OCI-LY1 (cell line): ENCODE measurements at regions not wholly inside any gene's neighbourhood (a gene's known extent, or its start where the extent isn't known, plus 50 kb on each side); places are given as distances from the start of the nearest gene placed in this dataset.

ENCODE experiments used
- H2AFZ ChIP-seq: fragments of 200-600 bp; sonication (generic), shearing (Covaris generic); 2 replicates; pipeline ENCODE4 v1.6.0; 2014; ENCODE audit warnings: antibody characterized with exemption, mild to moderate bottlenecking, low read length
- H3F3A ChIP-seq: fragments of 200-600 bp; sonication (generic), shearing (Covaris generic); 2 replicates; pipeline ENCODE4 v1.6.0; 2014; ENCODE audit warnings: mild to moderate bottlenecking, antibody characterized with exemption, low read length, moderate library complexity; ENCODE audit not compliant: insufficient read depth
- H3K27ac ChIP-seq: fragments of 200-600 bp; sonication (generic); 2 replicates; pipeline ENCODE4 v1.5.1; 2014; ENCODE audit warnings: low read length, mixed run types, mild to moderate bottlenecking, low read depth; ENCODE audit not compliant: poor library complexity, severe bottlenecking
- H3K27me3 ChIP-seq: fragments of 200-600 bp; sonication (generic); 2 replicates; pipeline ENCODE4 v1.6.0; 2014; ENCODE audit warnings: antibody characterized with exemption, mild to moderate bottlenecking, low read length, moderate library complexity; ENCODE audit not compliant: insufficient read depth
- H3K36me3 ChIP-seq: fragments of 200-600 bp; sonication (generic); 2 replicates; pipeline ENCODE4 v1.6.1; 2014; ENCODE audit warnings: mild to moderate bottlenecking, antibody characterized with exemption, low read length, moderate library complexity, mixed read lengths; ENCODE audit not compliant: insufficient read depth
- H3K4me1 ChIP-seq: fragments of 200-600 bp; sonication (generic); 2 replicates; pipeline ENCODE4 v1.5.1; 2014; ENCODE audit warnings: mild to moderate bottlenecking, low read length, moderate library complexity; ENCODE audit not compliant: insufficient read depth, severe bottlenecking
- H3K4me2 ChIP-seq: fragments of 200-600 bp; sonication (generic), shearing (Covaris generic); 2 replicates; pipeline ENCODE4 v1.6.1; 2014; ENCODE audit warnings: low read length
- H3K4me3 ChIP-seq: fragments of 200-600 bp; sonication (generic); 2 replicates; pipeline ENCODE4 v1.5.1; 2014; ENCODE audit warnings: low read length, low read depth, mild to moderate bottlenecking, mixed read lengths; ENCODE audit not compliant: poor library complexity, severe bottlenecking
- H3K79me2 ChIP-seq: fragments of 200-600 bp; shearing (Covaris generic); 2 replicates; pipeline ENCODE4 v1.6.1; 2016; ENCODE audit warnings: mixed run types, low read length, mixed read lengths; ENCODE audit not compliant: insufficient read depth
- H3K9ac ChIP-seq: fragments of 200-600 bp; sonication (generic), shearing (Covaris generic); 2 replicates; pipeline ENCODE4 v1.6.1; 2014; ENCODE audit warnings: mild to moderate bottlenecking, low read length, mixed read lengths
- H3K9me2 ChIP-seq: fragments of 200-600 bp; sonication (generic), shearing (Covaris generic); 2 replicates; pipeline ENCODE4 v1.6.1; 2014; ENCODE audit warnings: low read depth, mild to moderate bottlenecking, low read length, mixed read lengths
- H3K9me3 ChIP-seq: fragments of 200-600 bp; shearing (Covaris generic); 2 replicates; pipeline ENCODE4 v1.6.1; 2014; ENCODE audit warnings: low read length, mixed read lengths
- H4K20me1 ChIP-seq: fragments of 200-600 bp; sonication (generic), shearing (Covaris generic); 2 replicates; pipeline ENCODE4 v1.6.0; 2016; ENCODE audit warnings: mild to moderate bottlenecking, low read length; ENCODE audit not compliant: insufficient read depth
- CTCF ChIP-seq: fragments of 200-600 bp; sonication (generic), shearing (Covaris generic); IDR thresholded peaks from 2 replicates; pipeline ENCODE4 v1.5.1; 2017; ENCODE audit warnings: mild to moderate bottlenecking, antibody characterized with exemption, low read length, moderate library complexity, mixed read lengths
- EZH2 ChIP-seq: fragments of 200-600 bp; sonication (generic), shearing (Covaris generic); IDR thresholded peaks from 2 replicates; pipeline ENCODE4 v1.8.0; 2017; ENCODE audit warnings: borderline replicate concordance, mixed run types, mild to moderate bottlenecking, antibody characterized with exemption, low read length, moderate library complexity, mixed read lengths

- TF ChIP-seq EZH2 (no peak), CTCF (no peak)
- no peak overlapping the region for H2AFZ ChIP-seq
Observed at GRCh38 chr13:70995338-70995737, 871.7 kb downstream of the DACH1 start.

GRCh38 chr13:70994191-70994590 is 872.8 kb downstream of the DACH1 start:
- Histone ChIP-seq H3K4me1 (no peaks in the 10 kb centered on the region), H3K79me2 (no peaks in the 10 kb centered on the region), H4K20me1 (no peaks in the 10 kb centered on the region), H3K4me2 (no peak overlapping the region), H3F3A (no peaks in the 10 kb centered on the region), H2AFZ (no peak overlapping the region), H3K9me2 (no peaks in the 10 kb centered on the region), H3K4me3 (no peak overlapping the region), H3K9ac (no peak overlapping the region), H3K9me3 (no peaks in the 10 kb centered on the region), H3K36me3 (no peaks in the 10 kb centered on the region), H3K27ac (no peak overlapping the region), H3K27me3 (no peaks in the 10 kb centered on the region)
- no peak for TF ChIP-seq CTCF
- TF ChIP-seq EZH2: no peak

More at GRCh38 chr13:70995338-70995737, 871.7 kb downstream of the DACH1 start:
- no peaks in the 10 kb centered on the region for H3K27me3 ChIP-seq
- H3K9me3 ChIP-seq: no peaks in the 10 kb centered on the region
- H3K9ac ChIP-seq: no peak overlapping the region
- H3K4me3 ChIP-seq: no peak overlapping the region
- H3F3A ChIP-seq: no peaks in the 10 kb centered on the region
- no peak overlapping the region for H3K4me2 ChIP-seq
- no peaks in the 10 kb centered on the region for H3K79me2 ChIP-seq
- H3K27ac ChIP-seq: no peak overlapping the region
- no peaks in the 10 kb centered on the region for H4K20me1 ChIP-seq
- H3K4me1 ChIP-seq: no peaks in the 10 kb centered on the region
- no peaks in the 10 kb centered on the region for H3K9me2 ChIP-seq
- no peaks in the 10 kb centered on the region for H3K36me3 ChIP-seq

- no peak overlapping the region for H3K27ac ChIP-seq
- H3K79me2 ChIP-seq: no peaks in the 10 kb centered on the region
- no peak overlapping the region for H3K4me3 ChIP-seq
- no peaks in the 10 kb centered on the region for H3K27me3 ChIP-seq
- H3K9me3 ChIP-seq: no peaks in the 10 kb centered on the region
- no peak overlapping the region for H3K9ac ChIP-seq
- no peaks in the 10 kb centered on the region for H3K36me3 ChIP-seq
- TF ChIP-seq EZH2: no peak
- no peak for TF ChIP-seq CTCF
- H3K9me2 ChIP-seq: no peaks in the 10 kb centered on the region
- H3K4me1 ChIP-seq: no peaks in the 10 kb centered on the region
- H4K20me1 ChIP-seq: no peaks in the 10 kb centered on the region
- no peaks in the 10 kb centered on the region for H3F3A ChIP-seq
- no peak overlapping the region for H3K4me2 ChIP-seq
- H2AFZ ChIP-seq: no peak overlapping the region
Observed at GRCh38 chr13:70987043-70987442, 878.8 kb upstream of the KLHL1 start.
